Duodenal mucosa (tissue), 2 donors: ENCODE measurements at regions not wholly inside any gene's neighbourhood (a gene's known extent, or its start where the extent isn't known, plus 50 kb on each side); places are given as distances from the start of the nearest gene placed in this dataset.

Experiments
- H3K27ac ChIP-seq: one replicate; pipeline ENCODE4 v1.7.0; 2013; ENCODE audit warnings: low read depth, low read length
- H3K27me3 ChIP-seq, 2 donors: one replicate each; pipeline ENCODE4 v1.7.0; 2013; ENCODE audit warnings: low read length in 2 of 2, control low read depth in 1 of 2; ENCODE audit not compliant: insufficient read depth in 2 of 2, control insufficient read depth in 1 of 2
- H3K36me3 ChIP-seq, 2 donors: one replicate each; pipeline ENCODE4 v1.7.0; 2013; ENCODE audit warnings: low read length in 2 of 2, control low read depth in 1 of 2; ENCODE audit not compliant: insufficient read depth in 2 of 2, control insufficient read depth in 1 of 2
- H3K4me1 ChIP-seq, 2 donors: one replicate each; pipeline ENCODE4 v1.7.0; 2013; ENCODE audit warnings: low read length in 2 of 2, control low read depth in 1 of 2; ENCODE audit not compliant: insufficient read depth in 2 of 2, control insufficient read depth in 1 of 2
- H3K4me3 ChIP-seq, 2 donors: one replicate each; pipeline ENCODE4 v1.7.0; 2013; ENCODE audit warnings: low read length in 2 of 2, low read depth in 1 of 2
- H3K9ac ChIP-seq, 2 donors: one replicate each; pipeline ENCODE4 v1.7.0; 2013; ENCODE audit warnings: low read length in 2 of 2, low read depth in 1 of 2
- H3K9me3 ChIP-seq, 2 donors: one replicate each; pipeline ENCODE4 v1.7.0; 2013; ENCODE audit warnings: low read length in 2 of 2, control low read depth in 1 of 2; ENCODE audit not compliant: control insufficient read depth in 1 of 2

DNA sequence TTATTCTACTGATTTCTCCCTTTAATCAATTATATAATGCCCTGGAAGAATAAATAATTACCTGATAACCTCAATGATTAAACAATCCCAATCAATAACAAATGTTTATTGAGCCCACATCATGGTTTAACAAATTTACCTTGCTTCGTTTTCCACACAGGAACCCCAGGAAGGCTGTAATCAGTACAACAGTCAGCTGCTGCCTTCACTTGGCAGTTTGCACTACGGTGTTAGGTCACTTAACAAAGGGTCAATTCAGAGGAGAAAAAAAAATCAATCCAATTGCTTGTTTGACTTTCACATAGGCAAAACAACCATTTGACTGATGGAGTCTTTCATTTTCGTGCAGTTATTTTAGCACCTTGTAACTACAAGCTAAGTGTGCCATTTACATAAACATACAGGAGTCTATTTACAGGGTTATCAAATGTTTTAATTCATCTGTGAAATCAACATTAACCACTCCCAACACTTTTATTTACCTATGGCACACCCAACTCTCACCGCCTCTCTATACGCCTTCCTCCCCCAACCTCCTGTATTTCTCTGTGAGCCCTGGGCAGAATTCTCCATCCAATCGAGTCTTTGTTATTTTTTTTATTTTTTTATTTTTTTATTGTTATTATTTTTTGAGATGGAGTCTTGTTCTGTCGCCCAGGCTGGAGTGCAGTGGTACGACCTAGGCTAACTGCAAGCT is 140.4 kb upstream of the TAB2 start:
- Histone ChIP-seq H3K36me3 (no peaks in the 10 kb centered on the region), H3K27me3 (no peaks in the 10 kb centered on the region), H3K4me3 (no peak overlapping the region), H3K4me1 (peaks cover 0 to 3% of the 10 kb centered on the region in 2 donors), H3K9me3 (no peaks in the 10 kb centered on the region), H3K9ac (no peak overlapping the region), H3K27ac (no peak overlapping the region)

DNA sequence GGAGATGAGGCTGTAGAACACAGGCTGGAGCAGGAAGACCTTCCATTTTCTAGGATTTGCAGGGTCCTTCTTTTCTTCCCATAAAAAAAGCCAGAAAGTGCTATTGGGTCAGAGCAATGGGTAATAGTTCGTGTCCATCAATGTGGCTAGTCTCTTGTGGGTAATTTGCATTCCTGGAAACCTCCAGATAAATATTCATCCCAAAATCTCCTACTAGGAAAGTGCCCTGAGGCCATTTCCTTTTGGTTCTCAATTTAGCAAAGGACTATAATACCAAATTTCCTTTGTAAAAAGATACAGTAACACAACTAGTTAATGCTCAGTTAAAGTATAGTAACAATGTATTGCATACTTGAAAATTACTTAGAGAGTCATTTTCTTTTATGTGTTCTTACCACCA is 138.1 kb upstream of the TAB2 start:
- no peaks in the 10 kb centered on the region for H3K36me3 ChIP-seq
- no peaks in the 10 kb centered on the region for H3K27me3 ChIP-seq
- no peak overlapping the region for H3K9ac ChIP-seq
- H3K27ac ChIP-seq = no peak overlapping the region
- H3K4me3 ChIP-seq = no peak overlapping the region
- peaks cover 0 to 3% of the 10 kb centered on the region in 2 donors for H3K4me1 ChIP-seq
- peaks cover 0 to 1% of the 10 kb centered on the region in 2 donors for H3K9me3 ChIP-seq

DNA sequence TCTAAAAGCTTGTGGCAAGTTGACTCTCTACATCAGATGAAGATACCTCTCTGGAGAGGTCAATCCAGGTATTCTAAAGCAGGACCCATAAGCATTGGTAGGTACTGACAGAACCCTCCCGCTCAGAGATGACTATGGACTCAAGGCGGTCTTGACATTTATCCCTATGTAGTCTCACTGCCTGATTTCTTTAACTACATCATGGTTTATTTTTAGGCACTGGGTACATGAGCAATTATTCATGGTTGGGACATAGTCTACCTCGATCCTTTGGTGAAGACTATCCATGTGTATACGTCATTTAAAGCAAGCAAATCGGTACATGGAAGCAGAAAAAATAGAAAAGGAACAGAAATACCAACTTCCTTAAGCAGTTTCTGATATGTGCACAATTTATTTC is 136.2 kb upstream of the TAB2 start:
- Histone ChIP-seq H3K4me3 (no peak overlapping the region), H3K36me3 (no peaks in the 10 kb centered on the region), H3K9ac (no peak overlapping the region), H3K9me3 (peaks cover 6 to 8% of the 10 kb centered on the region in 2 donors), H3K4me1 (peaks cover 0 to 3% of the 10 kb centered on the region in 2 donors), H3K27ac (no peak overlapping the region), H3K27me3 (no peaks in the 10 kb centered on the region)

DNA sequence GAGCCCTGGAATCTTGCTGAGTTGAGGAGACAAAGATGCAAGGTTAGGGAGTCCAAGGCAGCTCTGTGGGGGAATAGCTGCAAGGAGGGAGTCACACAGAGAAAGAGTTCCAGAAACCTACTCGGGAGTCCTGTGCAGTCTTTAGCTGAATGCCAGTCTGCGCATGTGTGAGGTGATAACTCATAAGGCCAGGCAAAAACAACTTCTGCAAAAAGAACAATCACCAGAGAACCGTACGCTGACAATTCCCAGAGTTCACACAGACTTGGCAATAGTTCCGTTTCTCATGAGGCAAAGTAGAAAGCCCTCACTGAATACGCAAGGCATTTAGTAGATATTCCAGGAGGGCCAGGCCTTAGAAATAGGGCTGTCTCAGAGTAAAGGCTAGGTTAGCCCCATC is 135.2 kb upstream of the TAB2 start:
- no peak overlapping the region for H3K27ac ChIP-seq
- no peak overlapping the region for H3K9ac ChIP-seq
- peaks cover 0 to under 1% of the 10 kb centered on the region in 2 donors for H3K4me1 ChIP-seq
- peaks cover 6 to 8% of the 10 kb centered on the region in 2 donors for H3K9me3 ChIP-seq
- H3K27me3 ChIP-seq = no peaks in the 10 kb centered on the region
- H3K36me3 ChIP-seq = no peaks in the 10 kb centered on the region
- no peak overlapping the region for H3K4me3 ChIP-seq

DNA sequence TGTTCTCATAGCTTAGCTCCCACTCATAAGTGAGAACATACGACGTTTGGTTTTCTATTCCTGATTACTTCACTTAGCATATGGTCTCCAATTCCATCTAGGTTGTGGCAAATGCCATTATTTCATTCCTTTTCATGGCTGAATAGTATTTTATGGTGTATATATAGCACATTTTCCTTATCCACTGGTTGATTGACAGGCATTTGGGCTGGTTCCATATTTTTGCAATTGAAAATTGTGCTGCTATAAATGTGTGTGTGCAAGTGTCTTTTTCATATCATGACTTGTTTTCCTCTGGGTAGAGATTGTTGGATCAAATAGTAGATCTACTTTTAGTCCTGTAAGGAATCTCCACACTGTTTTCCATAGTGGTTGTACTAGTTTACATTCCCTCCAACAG is 133.0 kb upstream of the TAB2 start:
- Histone ChIP-seq H3K27me3 (no peaks in the 10 kb centered on the region), H3K4me3 (no peak overlapping the region), H3K9me3 (peaks cover 6 to 8% of the 10 kb centered on the region in 2 donors), H3K27ac (no peak overlapping the region), H3K36me3 (no peaks in the 10 kb centered on the region), H3K4me1 (no peaks in the 10 kb centered on the region), H3K9ac (no peak overlapping the region)

DNA sequence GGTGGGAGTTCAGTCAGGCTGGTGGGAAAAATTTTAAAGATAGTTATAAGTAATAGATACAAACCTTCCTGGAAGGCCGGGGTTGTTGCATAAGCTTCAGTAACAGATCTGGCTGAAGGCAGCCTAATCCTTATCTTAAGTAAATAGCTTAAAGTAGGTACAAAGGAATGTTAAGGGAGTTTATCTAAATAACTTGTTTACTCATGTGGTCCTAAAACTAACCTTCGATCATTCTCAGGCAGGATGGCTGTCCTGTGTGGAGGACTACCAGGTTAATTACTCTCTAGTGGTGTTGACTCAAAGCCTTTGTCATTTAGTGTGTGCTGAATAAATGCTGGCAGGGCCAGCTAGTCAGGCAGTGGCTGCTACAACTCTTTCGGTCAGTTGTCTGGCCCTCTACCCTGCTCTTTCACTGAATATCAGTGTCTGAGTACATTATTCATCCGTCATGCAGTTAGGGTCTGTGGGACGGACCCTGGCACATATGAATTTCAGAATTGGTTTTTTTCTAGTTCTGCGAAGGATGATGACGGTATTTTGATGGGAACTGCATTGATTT is 131.6 kb upstream of the TAB2 start:
- no peaks in the 10 kb centered on the region for H3K36me3 ChIP-seq

DNA sequence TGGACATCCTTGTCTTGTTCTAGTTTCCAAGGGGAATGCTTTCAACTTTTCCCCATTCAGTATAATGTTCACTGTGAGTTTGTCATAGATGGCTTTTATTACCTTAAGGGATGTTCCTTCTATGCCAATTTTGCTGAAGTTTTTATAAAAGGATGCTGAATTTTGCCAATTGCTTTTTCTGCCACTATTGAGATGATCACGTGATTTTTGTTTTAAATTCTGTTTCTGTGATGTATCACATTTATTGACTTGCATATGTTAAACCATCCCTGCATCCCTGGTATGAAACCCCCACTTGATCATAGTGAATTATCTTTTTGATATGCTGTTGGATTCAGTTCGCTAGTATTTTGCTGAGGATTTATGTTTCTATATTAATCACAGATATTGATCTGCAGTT is 130.6 kb upstream of the TAB2 start:
- H3K36me3 ChIP-seq = no peaks in the 10 kb centered on the region

More for the DNA sequence above, 131.6 kb upstream of the TAB2 start:
- H3K4me1 ChIP-seq = no peaks in the 10 kb centered on the region
- no peak overlapping the region for H3K27ac ChIP-seq
- no peak overlapping the region for H3K9ac ChIP-seq
- H3K4me3 ChIP-seq = no peak overlapping the region
- no peaks in the 10 kb centered on the region for H3K27me3 ChIP-seq
- peaks cover 6 to 8% of the 10 kb centered on the region in 2 donors for H3K9me3 ChIP-seq

DNA sequence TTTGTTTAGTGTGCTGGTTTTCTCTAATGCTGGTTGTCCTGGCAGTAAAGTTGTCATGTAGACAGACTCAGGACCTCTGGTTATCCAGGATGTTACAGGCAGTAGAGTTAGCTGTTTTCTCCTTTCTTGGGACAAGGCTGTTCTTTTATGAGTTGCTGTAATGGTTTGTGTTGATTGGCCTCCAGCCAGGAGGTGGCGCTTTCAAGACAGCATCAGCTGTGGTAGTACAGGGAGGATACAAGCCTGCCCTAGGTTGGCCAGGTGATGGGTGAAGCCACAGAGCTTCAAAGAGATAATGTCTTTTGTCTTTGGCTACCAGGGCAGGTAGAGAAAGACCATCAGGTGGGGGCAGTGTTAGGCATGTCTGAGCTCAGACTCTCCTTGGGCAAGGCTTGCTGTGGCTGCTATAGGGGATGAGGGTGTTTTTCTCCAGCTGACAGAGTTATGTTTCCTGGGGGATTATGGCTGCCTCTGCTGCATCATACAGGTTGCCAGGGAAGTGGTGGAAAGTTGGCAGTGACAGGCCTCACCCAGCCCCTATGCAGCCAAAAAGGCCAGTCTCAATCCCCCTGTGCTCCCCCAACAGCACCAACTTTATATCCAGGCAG is 127.2 kb upstream of the TAB2 start:
- Histone ChIP-seq H3K9me3 (peaks cover 3 to 6% of the 10 kb centered on the region in 2 donors), H3K27me3 (no peaks in the 10 kb centered on the region), H3K36me3 (no peaks in the 10 kb centered on the region), H3K4me1 (no peaks in the 10 kb centered on the region), H3K4me3 (no peak overlapping the region), H3K27ac (no peak overlapping the region), H3K9ac (no peak overlapping the region)

More for the DNA sequence above, 130.6 kb upstream of the TAB2 start:
- Histone ChIP-seq H3K4me1 (no peaks in the 10 kb centered on the region), H3K27ac (no peak overlapping the region), H3K27me3 (no peaks in the 10 kb centered on the region), H3K9me3 (peaks cover 6 to 8% of the 10 kb centered on the region in 2 donors), H3K4me3 (no peak overlapping the region), H3K9ac (no peak overlapping the region)

DNA sequence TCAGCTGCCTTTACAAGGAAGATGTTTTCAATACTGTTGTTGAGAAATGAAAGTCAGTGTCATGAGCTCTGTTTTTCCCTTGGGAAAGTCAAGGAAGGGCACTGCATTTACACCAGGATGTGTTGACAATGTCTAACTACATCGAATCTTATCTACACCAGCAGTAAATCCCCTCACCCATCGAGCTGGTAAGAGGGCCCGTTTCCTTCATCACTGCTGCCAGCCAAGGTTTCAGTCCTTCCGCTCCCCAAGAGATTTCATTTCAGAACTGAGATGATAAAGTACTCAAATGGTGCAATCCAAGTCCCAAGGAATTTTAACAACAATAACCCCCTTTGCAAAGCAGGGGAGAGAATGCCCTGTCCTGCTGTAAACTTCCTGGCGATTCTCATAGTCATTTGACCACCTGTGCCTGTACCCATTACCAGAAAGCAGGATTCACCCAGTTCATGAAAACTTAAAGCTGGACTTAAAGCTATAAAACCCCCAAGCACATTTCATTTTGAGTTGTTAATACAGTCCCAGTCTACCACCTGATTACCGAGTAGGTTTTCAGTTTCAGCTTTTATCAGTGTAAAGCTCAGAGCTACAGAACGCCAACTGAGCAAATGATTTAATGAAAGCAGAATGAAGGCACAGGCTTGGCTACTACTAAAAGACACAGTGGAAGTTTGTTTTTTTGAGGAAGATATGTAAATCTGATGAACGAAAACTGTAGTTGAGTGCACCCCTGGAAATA is 122.5 kb upstream of the TAB2 start:
- H3K4me3 ChIP-seq = no peak overlapping the region
- H3K4me1 ChIP-seq = no peaks in the 10 kb centered on the region
- H3K27ac ChIP-seq = no peak overlapping the region
- no peaks in the 10 kb centered on the region for H3K36me3 ChIP-seq
- peaks cover 0 to 2% of the 10 kb centered on the region in 2 donors for H3K9me3 ChIP-seq
- no peaks in the 10 kb centered on the region for H3K27me3 ChIP-seq
- no peak overlapping the region for H3K9ac ChIP-seq

DNA sequence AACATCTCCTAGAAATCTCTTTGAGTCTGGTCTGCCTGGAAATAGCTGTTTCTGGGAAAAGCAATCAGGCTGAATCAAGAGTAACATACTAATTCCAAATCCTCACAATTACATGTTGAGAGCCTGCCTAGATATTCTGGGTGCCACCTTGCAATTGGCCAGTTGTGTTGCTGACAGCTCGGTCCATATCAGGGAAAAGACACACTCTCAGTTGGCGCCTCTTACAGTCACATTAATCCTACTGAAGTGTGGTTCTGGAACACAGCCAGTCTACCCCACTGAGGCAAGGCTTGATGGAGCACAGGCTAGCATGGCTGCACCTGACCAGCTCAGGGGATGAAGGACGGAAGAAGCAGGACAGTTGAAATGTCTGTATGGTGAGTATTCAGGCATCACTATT is 121.4 kb upstream of the TAB2 start:
- no peaks in the 10 kb centered on the region for H3K27me3 ChIP-seq
- no peak overlapping the region for H3K9ac ChIP-seq
- no peaks in the 10 kb centered on the region for H3K4me1 ChIP-seq
- no peaks in the 10 kb centered on the region for H3K36me3 ChIP-seq
- no peak overlapping the region for H3K4me3 ChIP-seq
- H3K9me3 ChIP-seq = peaks cover 0 to 7% of the 10 kb centered on the region in 2 donors
- H3K27ac ChIP-seq = no peak overlapping the region
